Neural progenitor cell (in vitro differentiated cells): ENCODE measurements at regions not wholly inside any gene's neighbourhood (a gene's known extent, or its start where the extent isn't known, plus 50 kb on each side); places are given as distances from the start of the nearest gene placed in this dataset.

Experiments
- DNase-seq: peaks from one replicate; pipeline ENCODE4 v3.0.0-alpha.2; 2016; ENCODE audit warnings: low spot score
- H2AFZ ChIP-seq: fragments of 200-600 bp; sonication (generic); replicated peaks from 2 replicates; pipeline ENCODE4 v1.6.1; 2016; ENCODE audit warnings: antibody characterized with exemption
- H3F3A ChIP-seq: fragments of 200-600 bp; sonication (generic); 2 replicates; pipeline ENCODE4 v1.6.1; 2016; ENCODE audit warnings: antibody characterized with exemption, low read depth
- H3K27ac ChIP-seq: fragments of 200-600 bp; sonication (generic); 2 replicates; pipeline ENCODE4 v1.5.1; 2016; ENCODE audit warnings: mild to moderate bottlenecking
- H3K27me3 ChIP-seq: fragments of 200-600 bp; sonication (generic); 2 replicates; pipeline ENCODE4 v1.6.1; 2016; ENCODE audit warnings: mild to moderate bottlenecking, moderate library complexity
- H3K36me3 ChIP-seq: fragments of 200-600 bp; sonication (generic); 2 replicates; pipeline ENCODE4 v1.5.1; 2016
- H3K4me1 ChIP-seq: fragments of 200-600 bp; sonication (generic); 2 replicates; pipeline ENCODE4 v1.6.1; 2016; ENCODE audit warnings: mixed run types
- H3K4me2 ChIP-seq: fragments of 200-600 bp; sonication (generic); 2 replicates; pipeline ENCODE4 v1.6.1; 2016
- H3K4me3 ChIP-seq: fragments of 200-600 bp; sonication (generic); 2 replicates; pipeline ENCODE4 v1.5.1; 2016
- H3K79me2 ChIP-seq: fragments of 200-600 bp; sonication (generic); 2 replicates; pipeline ENCODE4 v1.6.1; 2016; ENCODE audit warnings: low read depth
- H3K9ac ChIP-seq: fragments of 200-600 bp; sonication (generic); 2 replicates; pipeline ENCODE4 v1.6.1; 2016
- H3K9me3 ChIP-seq: fragments of 200-600 bp; sonication (generic); 2 replicates; pipeline ENCODE4 v1.5.1; 2016; ENCODE audit warnings: low read depth
- H4K20me1 ChIP-seq: fragments of 200-600 bp; sonication (generic); 2 replicates; pipeline ENCODE4 v1.6.1; 2016; ENCODE audit warnings: low read depth
- H3K27ac Mint-ChIP-seq: 3 replicates; pipeline ENCODE4 v1.8.0; 2021; ENCODE audit warnings: mixed read lengths
- H3K27me3 Mint-ChIP-seq: 2 replicates; pipeline ENCODE4 v1.8.0; 2022; ENCODE audit warnings: low read depth, mild to moderate bottlenecking, inconsistent platforms, moderate library complexity, mixed read lengths; ENCODE audit not compliant: insufficient read depth
- H3K36me3 Mint-ChIP-seq: 3 replicates; pipeline ENCODE4 v1.8.0; 2021; ENCODE audit warnings: mixed read lengths
- H3K4me1 Mint-ChIP-seq: 3 replicates; pipeline ENCODE4 v1.8.0; 2021; ENCODE audit warnings: mixed read lengths
- H3K4me3 Mint-ChIP-seq: 3 replicates; pipeline ENCODE4 v1.8.0; 2021; ENCODE audit warnings: mild to moderate bottlenecking, moderate library complexity, mixed read lengths
- H3K9me3 Mint-ChIP-seq: 3 replicates; pipeline ENCODE4 v1.8.0; 2020; ENCODE audit warnings: mixed read lengths
- CTCF ChIP-seq: fragments of 200-600 bp; sonication (generic); IDR thresholded peaks from 2 replicates; pipeline ENCODE4 v1.5.1; 2017; ENCODE audit warnings: antibody characterized with exemption, mild to moderate bottlenecking
- EZH2 ChIP-seq: fragments of 200-600 bp; sonication (generic); IDR thresholded peaks from 2 replicates; pipeline ENCODE4 v1.6.1; 2017; ENCODE audit warnings: antibody characterized with exemption, mild to moderate bottlenecking, moderate library complexity
- EZH2phosphoT487 ChIP-seq: fragments of 200-600 bp; sonication (generic); IDR thresholded peaks from 2 replicates; pipeline ENCODE4 v1.6.1; 2017; ENCODE audit warnings: antibody characterized with exemption

DNA sequence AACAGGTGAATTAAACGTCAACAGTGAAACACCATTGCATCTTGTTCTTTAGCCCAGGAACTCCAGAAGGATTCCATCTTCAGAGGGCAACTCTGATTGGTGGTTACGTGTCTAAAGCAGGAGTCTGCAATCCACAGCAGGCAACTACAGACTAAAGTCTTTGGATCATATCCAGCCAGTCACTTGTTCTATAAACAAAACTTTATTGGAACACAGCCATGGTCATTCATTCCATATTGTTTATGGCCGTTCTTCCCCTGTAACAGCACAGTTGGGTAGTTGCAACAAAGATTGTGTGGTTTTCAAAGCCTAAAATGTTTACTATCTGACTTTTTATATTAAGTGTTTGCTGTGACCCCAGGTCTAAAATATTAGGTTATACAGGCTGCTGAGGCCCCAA is 94.7 kb upstream of the IMMP2L start:
- Histone ChIP-seq H3K4me2 (no peak overlapping the region), H3K27me3 (no peaks in the 10 kb centered on the region), H3K4me3 (no peak overlapping the region), H4K20me1 (no peaks in the 10 kb centered on the region), H2AFZ (no peak overlapping the region), H3K79me2 (no peaks in the 10 kb centered on the region), H3K27ac (no peak overlapping the region), H3K9me3 (no peaks in the 10 kb centered on the region), H3K36me3 (no peaks in the 10 kb centered on the region), H3K9ac (no peak overlapping the region), H3F3A (no peaks in the 10 kb centered on the region), H3K4me1 (peaks cover 4% of the 10 kb centered on the region)
- TF ChIP-seq EZH2phosphoT487 (no peak), CTCF (no peak), EZH2 (no peak)
- no peak for DNase-seq
- peaks cover 2% of the 10 kb centered on the region for H3K9me3 Mint-ChIP-seq
- H3K4me1 Mint-ChIP-seq = no peaks in the 10 kb centered on the region
- H3K4me3 Mint-ChIP-seq = no peak overlapping the region
- H3K36me3 Mint-ChIP-seq = no peaks in the 10 kb centered on the region
- H3K27me3 Mint-ChIP-seq = no peaks in the 10 kb centered on the region
- no peak overlapping the region for H3K27ac Mint-ChIP-seq

DNA sequence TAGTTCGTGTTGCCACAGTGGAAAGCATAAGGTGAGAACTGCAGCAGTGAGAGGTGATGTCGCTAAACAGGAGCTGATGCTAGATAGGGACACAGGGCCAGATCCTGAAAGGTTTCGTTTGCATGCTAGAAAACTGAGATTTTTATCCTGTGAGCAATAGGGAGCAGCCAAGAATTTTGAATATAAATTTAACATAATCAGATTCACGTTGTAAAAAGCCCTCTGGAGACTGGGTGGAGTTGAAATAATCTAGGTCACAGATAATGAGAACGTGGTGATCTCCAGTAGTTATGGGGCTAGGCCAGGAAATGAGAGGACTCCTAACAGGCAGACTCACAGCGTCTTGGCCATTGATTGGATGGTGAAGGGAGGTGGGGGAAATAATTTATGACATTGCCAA is 92.1 kb upstream of the IMMP2L start:
- H3K4me3 ChIP-seq = no peak overlapping the region
- no peaks in the 10 kb centered on the region for H3K4me1 Mint-ChIP-seq
- no peaks in the 10 kb centered on the region for H3K27me3 Mint-ChIP-seq
- H3K27ac ChIP-seq = no peak overlapping the region
- no peak overlapping the region for H3K4me2 ChIP-seq
- no peaks in the 10 kb centered on the region for H3F3A ChIP-seq
- H3K9me3 ChIP-seq = no peaks in the 10 kb centered on the region
- no peaks in the 10 kb centered on the region for H3K36me3 Mint-ChIP-seq
- H2AFZ ChIP-seq = no peak overlapping the region
- H3K9ac ChIP-seq = no peak overlapping the region
- H3K79me2 ChIP-seq = no peaks in the 10 kb centered on the region
- H3K36me3 ChIP-seq = no peaks in the 10 kb centered on the region
- peaks cover 2% of the 10 kb centered on the region for H3K9me3 Mint-ChIP-seq
- no peak for DNase-seq
- no peak overlapping the region for H3K4me3 Mint-ChIP-seq
- TF ChIP-seq EZH2phosphoT487 (no peak), EZH2 (no peak), CTCF (no peak)
- no peak overlapping the region for H3K27ac Mint-ChIP-seq
- H4K20me1 ChIP-seq = no peaks in the 10 kb centered on the region
- H3K4me1 ChIP-seq = no peaks in the 10 kb centered on the region
- no peaks in the 10 kb centered on the region for H3K27me3 ChIP-seq

GRCh38 chr7:111653846-111654245 is 91.6 kb upstream of the IMMP2L start:
- H3K36me3 Mint-ChIP-seq = no peaks in the 10 kb centered on the region
- Histone ChIP-seq H3K36me3 (no peaks in the 10 kb centered on the region), H3K27ac (no peak overlapping the region)

More at GRCh38 chr7:111653846-111654245, 91.6 kb upstream of the IMMP2L start:
- no peak overlapping the region for H3K4me2 ChIP-seq
- DNase-seq = no peak
- H3K27me3 ChIP-seq = no peaks in the 10 kb centered on the region
- TF ChIP-seq EZH2phosphoT487 (no peak), CTCF (no peak), EZH2 (no peak)
- no peaks in the 10 kb centered on the region for H3K9me3 ChIP-seq
- no peak overlapping the region for H3K9ac ChIP-seq
- no peaks in the 10 kb centered on the region for H3F3A ChIP-seq
- H4K20me1 ChIP-seq = no peaks in the 10 kb centered on the region
- H3K4me3 ChIP-seq = no peak overlapping the region
- H3K79me2 ChIP-seq = no peaks in the 10 kb centered on the region
- Mint-ChIP-seq H3K4me1 (no peaks in the 10 kb centered on the region), H3K4me3 (no peak overlapping the region), H3K9me3 (peaks cover 2% of the 10 kb centered on the region), H3K27ac (no peak overlapping the region), H3K27me3 (no peaks in the 10 kb centered on the region)
- H2AFZ ChIP-seq = no peak overlapping the region
- H3K4me1 ChIP-seq = no peaks in the 10 kb centered on the region
